ENCODE measurements at regions not wholly inside any gene's neighbourhood (a gene's known extent, or its start where the extent isn't known, plus 50 kb on each side); places are given as distances from the start of the nearest gene placed in this dataset.

- TF ChIP-seq, protein P1, sequence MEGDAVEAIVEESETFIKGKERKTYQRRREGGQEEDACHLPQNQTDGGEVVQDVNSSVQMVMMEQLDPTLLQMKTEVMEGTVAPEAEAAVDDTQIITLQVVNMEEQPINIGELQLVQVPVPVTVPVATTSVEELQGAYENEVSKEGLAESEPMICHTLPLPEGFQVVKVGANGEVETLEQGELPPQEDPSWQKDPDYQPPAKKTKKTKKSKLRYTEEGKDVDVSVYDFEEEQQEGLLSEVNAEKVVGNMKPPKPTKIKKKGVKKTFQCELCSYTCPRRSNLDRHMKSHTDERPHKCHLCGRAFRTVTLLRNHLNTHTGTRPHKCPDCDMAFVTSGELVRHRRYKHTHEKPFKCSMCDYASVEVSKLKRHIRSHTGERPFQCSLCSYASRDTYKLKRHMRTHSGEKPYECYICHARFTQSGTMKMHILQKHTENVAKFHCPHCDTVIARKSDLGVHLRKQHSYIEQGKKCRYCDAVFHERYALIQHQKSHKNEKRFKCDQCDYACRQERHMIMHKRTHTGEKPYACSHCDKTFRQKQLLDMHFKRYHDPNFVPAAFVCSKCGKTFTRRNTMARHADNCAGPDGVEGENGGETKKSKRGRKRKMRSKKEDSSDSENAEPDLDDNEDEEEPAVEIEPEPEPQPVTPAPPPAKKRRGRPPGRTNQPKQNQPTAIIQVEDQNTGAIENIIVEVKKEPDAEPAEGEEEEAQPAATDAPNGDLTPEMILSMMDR (conservative IDR thresholded peaks at IDR 0.05; ENCODE audit: low read length), result no peak
- TF ChIP-seq EZH2phosphoT487 (IDR thresholded peaks at IDR 0.05; ENCODE audit: borderline replicate concordance, low read depth, low read length), result no peak
These were observed 221.7 kb upstream of the SPRY2 start for GRCh38 chr13:80562433-80563156.
